Esophagus squamous epithelium (tissue), 5 donors: ENCODE measurements at regions not wholly inside any gene's neighbourhood (a gene's known extent, or its start where the extent isn't known, plus 50 kb on each side); places are given as distances from the start of the nearest gene placed in this dataset.

Experiments
- DNase-seq: peaks from one replicate; lab custom pipeline; 2025; lab: John Stamatoyannopoulos, UW
- H3K27ac ChIP-seq, 4 donors: fragments of 200-600 bp; sonication (generic); one replicate each; pipeline ENCODE4 v1.5.1; 2016 to 2019; ENCODE audit warnings: mild to moderate bottlenecking in 1 of 4
- H3K27me3 ChIP-seq, 4 donors: fragments of 200-600 bp; sonication (generic); 1 replicate in 3 of 4; 2 replicates in 1 of 4; pipeline versions ENCODE4 v1.5.1 to v1.6.0; 2017 to 2021; ENCODE audit warnings: antibody characterized with exemption in 1 of 4
- H3K36me3 ChIP-seq, 3 donors: fragments of 200-600 bp; sonication (generic); one replicate each; pipeline ENCODE4 v1.5.1; 2016 to 2019
- H3K4me1 ChIP-seq, 3 donors: fragments of 200-600 bp; sonication (generic); one replicate each; pipeline ENCODE4 v1.5.1; 2017 to 2019
- H3K4me3 ChIP-seq, 4 donors: fragments of 200-600 bp; sonication (generic); 1 replicate in 3 of 4; 2 replicates in 1 of 4; pipeline ENCODE4 v1.5.1; 2016 to 2019; ENCODE audit warnings: mild to moderate bottlenecking in 2 of 4, moderate library complexity in 1 of 4
- H3K9me3 ChIP-seq, 3 donors: fragments of 200-600 bp; sonication (generic); one replicate each; pipeline ENCODE4 v1.5.1; 2016 to 2019
- POLR2A ChIP-seq, 4 donors: fragments of 450-650 bp; IDR thresholded peaks; one replicate each; pipeline ENCODE4 v1.6.1; 2017; ENCODE audit warnings: antibody characterized with exemption in 4 of 4, mild to moderate bottlenecking in 4 of 4, moderate library complexity in 3 of 4
- WGBS, 2 donors: methylation state at CpG; one replicate each; pipeline ENCODE4 v1.1.5; 2018; 5-methylcytosine and 5-hydroxymethylcytosine counted together
- intact Hi-C: fragments of 100-400 bp; cut with DNase I; formaldehyde crosslinking; loops from one replicate; pipeline ENCODE4 v1.15.0; 2022
- TF ChIP-seq, protein P1 (sequence below), 6 experiments: fragments of 450-650 bp in 4 of 6; fragments of 200-600 bp in 2 of 6; sonication (generic) in 2 of 6; IDR thresholded peaks; one replicate each; pipeline ENCODE4 v1.5.1; 2016 to 2019; ENCODE audit warnings: antibody characterized with exemption in 6 of 6, mild to moderate bottlenecking in 4 of 6, moderate library complexity in 4 of 6
- donor health status: DM: yes; HTN: yes; CAD: no.

DNA sequence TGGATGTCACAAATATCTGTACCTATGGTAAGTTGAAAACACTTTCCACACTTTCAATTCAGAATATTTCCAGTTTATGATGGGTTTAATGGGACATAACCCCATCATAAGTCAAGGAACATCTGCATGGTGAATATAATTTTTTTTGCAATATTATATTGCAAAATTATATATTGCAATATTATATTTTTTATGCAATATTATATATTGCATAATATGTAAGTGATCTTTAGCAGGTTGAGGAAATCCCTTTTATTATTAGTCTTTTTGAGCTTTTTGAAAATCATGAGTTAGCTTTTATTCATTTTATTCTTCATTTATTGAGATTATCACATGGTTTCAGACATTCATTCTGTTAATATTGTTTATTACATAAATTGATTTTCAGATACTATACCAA lies 342.2 kb upstream of the GALNT5 start:
- H3K4me3 ChIP-seq, result no peak overlapping the region
- H3K27me3 ChIP-seq, result no peaks in the 10 kb centered on the region
- no peak for DNase-seq
- no peak overlapping the region for H3K27ac ChIP-seq
- no peaks in the 10 kb centered on the region for H3K9me3 ChIP-seq
- TF ChIP-seq POLR2A (IDR thresholded peaks at IDR 0.05), result no peak
- TF ChIP-seq, protein P1, sequence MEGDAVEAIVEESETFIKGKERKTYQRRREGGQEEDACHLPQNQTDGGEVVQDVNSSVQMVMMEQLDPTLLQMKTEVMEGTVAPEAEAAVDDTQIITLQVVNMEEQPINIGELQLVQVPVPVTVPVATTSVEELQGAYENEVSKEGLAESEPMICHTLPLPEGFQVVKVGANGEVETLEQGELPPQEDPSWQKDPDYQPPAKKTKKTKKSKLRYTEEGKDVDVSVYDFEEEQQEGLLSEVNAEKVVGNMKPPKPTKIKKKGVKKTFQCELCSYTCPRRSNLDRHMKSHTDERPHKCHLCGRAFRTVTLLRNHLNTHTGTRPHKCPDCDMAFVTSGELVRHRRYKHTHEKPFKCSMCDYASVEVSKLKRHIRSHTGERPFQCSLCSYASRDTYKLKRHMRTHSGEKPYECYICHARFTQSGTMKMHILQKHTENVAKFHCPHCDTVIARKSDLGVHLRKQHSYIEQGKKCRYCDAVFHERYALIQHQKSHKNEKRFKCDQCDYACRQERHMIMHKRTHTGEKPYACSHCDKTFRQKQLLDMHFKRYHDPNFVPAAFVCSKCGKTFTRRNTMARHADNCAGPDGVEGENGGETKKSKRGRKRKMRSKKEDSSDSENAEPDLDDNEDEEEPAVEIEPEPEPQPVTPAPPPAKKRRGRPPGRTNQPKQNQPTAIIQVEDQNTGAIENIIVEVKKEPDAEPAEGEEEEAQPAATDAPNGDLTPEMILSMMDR (IDR thresholded peaks at IDR 0.05), result no peak
- no peaks in the 10 kb centered on the region for H3K4me1 ChIP-seq
- intact Hi-C loops, result no loop called here
- no peaks in the 10 kb centered on the region for H3K36me3 ChIP-seq

DNA sequence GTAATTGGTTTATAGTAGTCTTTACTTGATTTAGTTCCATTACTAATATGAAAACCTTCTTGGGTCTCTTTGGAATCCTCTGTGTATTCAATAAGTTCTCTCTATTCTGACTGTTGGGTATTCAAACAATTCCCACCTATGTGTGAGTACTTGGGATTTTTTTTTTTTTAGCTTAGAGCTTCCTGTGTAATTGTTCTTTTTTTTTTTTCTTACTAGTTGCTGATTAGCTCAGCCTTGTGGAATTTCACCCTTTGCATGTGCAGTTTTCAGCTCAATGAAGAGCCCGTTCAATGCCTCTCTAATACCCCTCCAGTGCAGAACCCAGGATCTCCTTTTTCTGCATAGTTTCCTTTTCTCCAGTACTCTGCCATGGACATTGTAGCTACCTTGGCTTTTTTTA lies 339.1 kb upstream of the GALNT5 start:
- Histone ChIP-seq H3K27ac (no peak overlapping the region), H3K4me3 (no peak overlapping the region), H3K9me3 (peaks cover 0 to 1% (median 0%) of the 10 kb centered on the region in 3 donors), H3K4me1 (no peaks in the 10 kb centered on the region), H3K27me3 (no peaks in the 10 kb centered on the region), H3K36me3 (no peaks in the 10 kb centered on the region)
- intact Hi-C loops, result no loop called here
- TF ChIP-seq, protein P1 (IDR thresholded peaks at IDR 0.05), result no peak
- TF ChIP-seq POLR2A (IDR thresholded peaks at IDR 0.05), result no peak
- DNase-seq, result no peak
- WGBS, 2 donors, result 53 to 75% methylated on average over 1 of the region's 1 CpG

DNA sequence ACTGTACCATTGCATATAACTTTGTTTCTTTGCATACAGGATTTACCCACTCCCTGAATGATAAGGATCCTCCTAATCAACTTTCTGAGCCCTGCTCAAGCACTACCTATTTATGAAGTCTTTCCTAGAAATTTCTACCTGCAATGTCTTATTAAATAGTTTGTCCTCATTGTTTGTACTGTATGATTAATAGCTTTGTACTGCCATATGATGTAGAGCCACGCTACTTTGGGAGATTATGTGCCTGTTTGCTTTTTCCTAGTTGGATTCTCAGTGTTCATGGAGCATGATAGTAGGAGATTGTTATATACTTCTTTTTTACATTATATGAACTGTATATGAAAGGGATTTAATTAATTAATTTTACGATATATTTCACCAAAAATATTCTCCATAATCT lies 327.1 kb upstream of the GALNT5 start:
- H3K4me1 ChIP-seq, result no peaks in the 10 kb centered on the region
- no peak overlapping the region for H3K27ac ChIP-seq
- TF ChIP-seq, protein P1 (IDR thresholded peaks at IDR 0.05), result no peak
- TF ChIP-seq POLR2A (IDR thresholded peaks at IDR 0.05), result no peak
- no peak overlapping the region for H3K4me3 ChIP-seq
- DNase-seq, result no peak
- H3K36me3 ChIP-seq, result no peaks in the 10 kb centered on the region
- WGBS, 2 donors, result 68 to 74% methylated on average over 2 of the region's 2 CpGs
- H3K27me3 ChIP-seq, result no peaks in the 10 kb centered on the region
- intact Hi-C loops, result no loop called here
- peaks cover 0 to 5% (median 0%) of the 10 kb centered on the region in 3 donors for H3K9me3 ChIP-seq

DNA sequence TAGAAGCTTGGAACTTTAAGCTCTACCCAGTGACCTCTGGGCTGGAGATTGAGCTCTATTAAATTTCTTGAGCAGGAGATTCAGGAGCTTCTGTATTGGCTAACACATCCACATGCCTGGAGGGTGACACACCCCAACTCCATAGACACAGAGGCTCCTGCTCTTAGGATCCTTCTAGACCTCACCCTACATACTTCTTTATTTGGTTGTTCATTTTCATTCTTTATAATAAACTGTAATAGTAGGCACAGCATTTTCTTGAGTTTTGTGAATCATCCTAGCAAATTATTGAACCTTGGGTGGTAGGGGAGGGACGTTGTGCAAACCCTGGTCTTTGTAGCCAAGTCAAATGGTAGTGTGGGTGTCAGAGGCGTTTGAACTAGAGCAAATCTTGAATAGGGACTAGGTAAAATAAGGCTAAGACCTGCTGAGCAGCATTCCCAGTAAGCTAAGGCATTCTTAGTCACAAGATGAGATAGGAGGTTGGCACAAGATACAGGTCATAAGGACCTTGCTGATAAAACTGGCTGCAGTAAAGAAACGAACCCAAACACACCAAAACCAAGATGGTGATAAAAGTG lies 323.8 kb upstream of the GALNT5 start:
- Histone ChIP-seq H3K27ac (peak overlapping the region in 1 of 4 donors; percentile 22), H3K36me3 (no peaks in the 10 kb centered on the region), H3K4me1 (no peaks in the 10 kb centered on the region), H3K9me3 (no peaks in the 10 kb centered on the region), H3K27me3 (no peaks in the 10 kb centered on the region), H3K4me3 (no peak overlapping the region)
- TF ChIP-seq POLR2A (IDR thresholded peaks at IDR 0.05), result no peak
- TF ChIP-seq, protein P1 (IDR thresholded peaks at IDR 0.05), result no peak
- intact Hi-C loops, result no loop called here
- WGBS, 2 donors, result 16 to 31% methylated on average over 3 of the region's 3 CpGs
- DNase-seq, result no peak

DNA sequence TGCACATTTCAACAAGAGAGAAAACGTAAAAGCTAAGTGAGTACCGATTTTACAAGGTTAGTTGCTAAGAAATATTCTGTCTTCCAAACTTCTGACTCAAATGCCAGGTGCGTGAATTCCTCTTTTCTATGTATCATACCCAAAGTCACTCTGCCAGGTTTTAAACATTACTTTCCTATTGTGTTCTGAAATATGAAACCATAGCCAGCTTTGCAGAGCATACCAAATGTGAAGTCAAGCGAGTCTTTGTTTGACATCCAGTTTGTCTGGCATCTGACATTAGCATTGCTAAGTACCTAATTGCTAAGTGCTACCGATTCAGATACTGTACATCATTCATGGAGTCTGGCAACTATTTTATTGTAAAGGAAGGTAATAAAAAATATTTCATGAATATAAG lies 321.9 kb upstream of the GALNT5 start:
- intact Hi-C loops, result no loop called here
- DNase-seq, result no peak
- Histone ChIP-seq H3K9me3 (no peaks in the 10 kb centered on the region), H3K4me3 (no peak overlapping the region), H3K36me3 (no peaks in the 10 kb centered on the region), H3K27ac (no peak overlapping the region), H3K4me1 (no peaks in the 10 kb centered on the region), H3K27me3 (no peaks in the 10 kb centered on the region)
- 34 to 50% methylated on average over 5 of the region's 5 CpGs for WGBS, 2 donors
- no peak for TF ChIP-seq POLR2A (IDR thresholded peaks at IDR 0.05)
- TF ChIP-seq, protein P1 (IDR thresholded peaks at IDR 0.05), result no peak
